ENCODE measurements at regions not wholly inside any gene's neighbourhood (a gene's known extent, or its start where the extent isn't known, plus 50 kb on each side); places are given as distances from the start of the nearest gene placed in this dataset.

- DNase-seq (ENCODE audit: low read depth in 1 of 2, low spot score in 1 of 2), result no peak
These were observed 146.5 kb upstream of the DTNBP1 start for GRCh38 chr6:15809367-15809766.

- DNase-seq (ENCODE audit: low read depth in 1 of 2, low spot score in 1 of 2), result no peak
These were observed 141.6 kb upstream of the DTNBP1 start for GRCh38 chr6:15804164-15805154.

- no peak for DNase-seq (ENCODE audit: low read depth in 1 of 2, low spot score in 1 of 2)
These were observed 139.6 kb upstream of the DTNBP1 start for GRCh38 chr6:15802466-15802865.

GRCh38 chr6:15801912-15802311 lies 139.1 kb upstream of the DTNBP1 start:
- DNase-seq (ENCODE audit: low read depth in 1 of 2, low spot score in 1 of 2), result no peak

GRCh38 chr6:15800841-15801617 lies 138.2 kb upstream of the DTNBP1 start:
- DNase-seq (ENCODE audit: low read depth in 1 of 2, low spot score in 1 of 2), result no peak

GRCh38 chr6:15798533-15799255 lies 135.9 kb upstream of the DTNBP1 start:
- DNase-seq (ENCODE audit: low read depth in 1 of 2, low spot score in 1 of 2), result no peak

GRCh38 chr6:15796844-15797243 lies 134.0 kb upstream of the DTNBP1 start:
- DNase-seq (ENCODE audit: low read depth in 1 of 2, low spot score in 1 of 2), result no peak

- no peak for DNase-seq (ENCODE audit: low read depth in 1 of 2, low spot score in 1 of 2)
These were observed 133.4 kb upstream of the DTNBP1 start for GRCh38 chr6:15796130-15796771.

GRCh38 chr6:15793826-15794225 lies 131.0 kb upstream of the DTNBP1 start:
- no peak for DNase-seq (ENCODE audit: low read depth in 1 of 2, low spot score in 1 of 2)

- no peak for DNase-seq (ENCODE audit: low read depth in 1 of 2, low spot score in 1 of 2)
These were observed 130.5 kb upstream of the DTNBP1 start for GRCh38 chr6:15793288-15793687.

- DNase-seq (ENCODE audit: low read depth in 1 of 2, low spot score in 1 of 2), result no peak
These were observed 130.0 kb upstream of the DTNBP1 start for GRCh38 chr6:15792842-15793241.

GRCh38 chr6:15791448-15792181 lies 128.8 kb upstream of the DTNBP1 start:
- no peak for DNase-seq (ENCODE audit: low read depth in 1 of 2, low spot score in 1 of 2)

- no peak for DNase-seq (ENCODE audit: low read depth in 1 of 2, low spot score in 1 of 2)
These were observed 127.3 kb upstream of the DTNBP1 start for GRCh38 chr6:15790116-15790515.

- no peak for DNase-seq (ENCODE audit: low read depth in 1 of 2, low spot score in 1 of 2)
These were observed 124.0 kb upstream of the DTNBP1 start for GRCh38 chr6:15786846-15787245.

- no peak for DNase-seq (ENCODE audit: low read depth in 1 of 2, low spot score in 1 of 2)
These were observed 120.7 kb upstream of the DTNBP1 start for GRCh38 chr6:15783484-15783883.

GRCh38 chr6:15781890-15782289 lies 119.1 kb upstream of the DTNBP1 start:
- no peak for DNase-seq (ENCODE audit: low read depth in 1 of 2, low spot score in 1 of 2)

GRCh38 chr6:15781333-15781732 lies 118.5 kb upstream of the DTNBP1 start:
- DNase-seq (ENCODE audit: low read depth in 1 of 2, low spot score in 1 of 2), result no peak

- DNase-seq (ENCODE audit: low read depth in 1 of 2, low spot score in 1 of 2), result no peak
These were observed 117.6 kb upstream of the DTNBP1 start for GRCh38 chr6:15780437-15780836.

GRCh38 chr6:15779726-15780125 lies 116.9 kb upstream of the DTNBP1 start:
- DNase-seq (ENCODE audit: low read depth in 1 of 2, low spot score in 1 of 2), result no peak

- no peak for DNase-seq (ENCODE audit: low read depth in 1 of 2, low spot score in 1 of 2)
These were observed 113.7 kb upstream of the DTNBP1 start for GRCh38 chr6:15776458-15776980.
